OCI-LY1 (cell line): ENCODE measurements at regions not wholly inside any gene's neighbourhood (a gene's known extent, or its start where the extent isn't known, plus 50 kb on each side); places are given as distances from the start of the nearest gene placed in this dataset.

ENCODE experiments used
- CTCF ChIP-seq: fragments of 200-600 bp; sonication (generic), shearing (Covaris generic); IDR thresholded peaks from 2 replicates; pipeline ENCODE4 v1.5.1; 2017; ENCODE audit warnings: mild to moderate bottlenecking, antibody characterized with exemption, low read length, moderate library complexity, mixed read lengths
- EZH2 ChIP-seq: fragments of 200-600 bp; sonication (generic), shearing (Covaris generic); IDR thresholded peaks from 2 replicates; pipeline ENCODE4 v1.8.0; 2017; ENCODE audit warnings: borderline replicate concordance, mixed run types, mild to moderate bottlenecking, antibody characterized with exemption, low read length, moderate library complexity, mixed read lengths

GRCh38 chr3:74676-75243, 121.8 kb upstream of the CHL1 start:
- no peak for TF ChIP-seq CTCF
- no peak for TF ChIP-seq EZH2
